ENCODE measurements at regions not wholly inside any gene's neighbourhood (a gene's known extent, or its start where the extent isn't known, plus 50 kb on each side); places are given as distances from the start of the nearest gene placed in this dataset.

DNA sequence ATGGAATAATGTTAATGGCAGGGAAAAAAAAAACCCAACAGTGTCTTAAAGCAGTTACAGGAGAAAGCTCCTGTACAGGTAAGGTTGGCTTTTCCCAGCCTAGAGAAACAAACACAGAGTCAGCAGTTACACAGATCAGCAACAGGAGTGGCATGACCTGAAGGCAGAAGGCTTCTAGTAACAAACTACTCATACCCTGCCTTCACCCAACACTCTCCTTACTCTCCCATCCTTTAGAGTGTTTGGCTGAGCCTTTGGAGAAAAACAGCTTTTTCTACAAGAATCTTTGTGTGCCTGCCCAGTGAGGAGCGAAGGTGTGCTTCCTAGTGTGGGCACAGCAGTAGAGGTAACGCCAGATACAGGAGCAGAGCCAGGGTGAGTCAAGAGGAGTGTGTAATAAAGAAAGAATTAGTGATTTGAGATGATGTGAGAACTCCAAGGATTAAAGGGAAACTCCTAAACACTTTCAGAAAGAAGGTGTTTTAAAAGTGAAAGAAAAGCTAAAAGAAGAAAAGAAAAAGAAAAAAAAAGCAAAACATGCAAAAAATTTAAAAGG lies 152.7 kb downstream of the POLR2M start:
- no peak for TF ChIP-seq CTCF (IDR thresholded peaks at IDR 0.05; ENCODE audit: control insufficient read depth, insufficient read depth, low read depth, low read length, missing control alignments)
- no peak overlapping the region for H3K4me3 ChIP-seq (ENCODE audit: control insufficient read depth, low read depth, low read length)
- DNase-seq (ENCODE audit: low read depth) = no peak

DNA sequence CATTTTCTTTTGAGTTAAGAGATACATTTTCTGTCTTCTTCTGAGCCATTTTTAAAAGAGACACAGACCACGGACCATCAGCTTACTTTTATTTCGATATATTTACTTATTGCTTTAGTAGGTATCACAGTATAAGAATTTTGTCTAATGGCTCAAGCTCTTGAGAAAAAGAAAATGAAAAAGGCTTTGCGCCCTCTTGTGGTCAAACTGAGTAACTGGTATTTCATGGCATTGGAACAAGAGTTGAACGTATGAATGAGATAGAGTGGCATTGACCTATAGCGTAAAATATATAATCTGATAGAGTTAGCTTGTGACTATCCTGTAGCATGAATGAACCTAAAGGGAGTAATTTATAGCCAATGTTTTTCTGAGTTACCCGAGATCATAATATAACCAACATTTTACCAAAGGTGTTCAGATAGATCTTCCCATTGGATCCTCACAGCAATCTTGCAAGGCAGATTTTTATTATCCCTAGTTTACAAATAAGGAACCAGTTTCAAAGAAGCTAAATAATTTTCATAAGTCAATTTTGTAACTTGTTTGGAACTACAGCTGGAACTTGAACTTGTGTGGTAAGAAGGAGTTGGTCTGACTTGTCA lies 154.6 kb downstream of the POLR2M start:
- peak; percentile 39 for DNase-seq (ENCODE audit: low read depth)
- H3K4me3 ChIP-seq (ENCODE audit: control insufficient read depth, low read depth, low read length) = no peak overlapping the region
- peak; percentile 66 for TF ChIP-seq CTCF (IDR thresholded peaks at IDR 0.05; ENCODE audit: control insufficient read depth, insufficient read depth, low read depth, low read length, missing control alignments)

GRCh38 chr15:57861815-57862586 lies 155.5 kb downstream of the POLR2M start:
- TF ChIP-seq CTCF (IDR thresholded peaks at IDR 0.05; ENCODE audit: control insufficient read depth, insufficient read depth, low read depth, low read length, missing control alignments) = no peak
- DNase-seq (ENCODE audit: low read depth) = peak; percentile 51
- H3K4me3 ChIP-seq (ENCODE audit: control insufficient read depth, low read depth, low read length) = no peak overlapping the region

GRCh38 chr15:57862761-57863160 lies 156.2 kb downstream of the POLR2M start:
- TF ChIP-seq CTCF (IDR thresholded peaks at IDR 0.05; ENCODE audit: control insufficient read depth, insufficient read depth, low read depth, low read length, missing control alignments) = no peak
- H3K4me3 ChIP-seq (ENCODE audit: control insufficient read depth, low read depth, low read length) = no peak overlapping the region
- no peak for DNase-seq (ENCODE audit: low read depth)

DNA sequence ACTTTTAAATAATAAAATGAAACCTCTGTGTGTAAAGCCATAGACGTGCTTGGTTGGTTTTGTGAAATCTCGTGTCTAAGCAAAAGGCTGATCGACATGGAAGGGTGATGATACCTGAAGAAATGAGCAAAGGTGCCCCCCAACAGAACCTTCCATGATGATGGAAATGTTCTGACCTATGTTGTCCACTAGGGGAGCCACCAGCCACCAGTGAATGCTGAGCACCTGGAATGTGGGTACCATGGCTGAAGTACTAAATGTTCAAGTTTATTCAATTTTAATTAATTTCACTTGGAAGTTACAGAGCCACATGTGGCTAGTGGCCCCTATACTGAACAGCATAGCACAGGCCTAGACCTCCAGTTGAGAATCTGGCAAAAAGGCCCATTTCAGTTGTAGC lies 158.8 kb downstream of the POLR2M start:
- DNase-seq (ENCODE audit: low read depth) = no peak
- no peak overlapping the region for H3K4me3 ChIP-seq (ENCODE audit: control insufficient read depth, low read depth, low read length)
- peak; percentile 61 for TF ChIP-seq CTCF (IDR thresholded peaks at IDR 0.05; ENCODE audit: control insufficient read depth, insufficient read depth, low read depth, low read length, missing control alignments)

DNA sequence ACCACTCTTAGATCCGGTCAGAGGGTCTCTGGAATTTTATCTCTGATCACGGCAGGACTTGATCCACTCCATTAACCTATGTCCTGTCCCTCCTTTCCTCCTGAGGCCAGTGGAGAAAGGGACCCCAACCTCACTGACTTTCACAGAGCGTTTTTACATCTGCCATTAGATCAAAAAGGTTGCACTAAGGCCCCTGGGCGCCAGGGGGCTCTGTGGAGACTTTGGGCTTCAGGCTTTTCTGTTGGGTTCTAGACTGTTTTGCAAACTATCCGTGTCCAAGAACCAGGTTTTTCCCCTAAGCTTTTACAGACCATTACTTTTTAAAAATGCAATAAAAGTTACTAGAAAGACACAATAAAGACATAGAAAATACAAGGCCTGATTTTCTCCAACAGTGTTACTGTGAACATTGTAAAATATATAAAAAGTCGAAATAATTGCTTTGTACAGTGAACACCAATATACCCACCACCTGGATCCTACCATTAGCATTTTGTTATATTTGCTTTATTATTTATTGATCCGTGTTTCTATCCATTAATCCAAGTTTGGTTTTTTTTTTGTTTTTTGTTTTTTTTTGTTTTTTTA lies 159.7 kb downstream of the POLR2M start:
- peak; percentile 77 for TF ChIP-seq CTCF (IDR thresholded peaks at IDR 0.05; ENCODE audit: control insufficient read depth, insufficient read depth, low read depth, low read length, missing control alignments)
- H3K4me3 ChIP-seq (ENCODE audit: control insufficient read depth, low read depth, low read length) = no peak overlapping the region
- no peak for DNase-seq (ENCODE audit: low read depth)
